Mammary epithelial cell (primary cell): ENCODE measurements at regions not wholly inside any gene's neighbourhood (a gene's known extent, or its start where the extent isn't known, plus 50 kb on each side); places are given as distances from the start of the nearest gene placed in this dataset.

Source experiments
- CTCF ChIP-seq, 2 donors: IDR thresholded peaks in 1 of 2; conservative IDR thresholded peaks in 1 of 2; 2 replicates each; pipeline ENCODE4 v1.5.1; 2011 to 2012; ENCODE audit warnings: inconsistent platforms in 2 of 2, low read length in 2 of 2, mild to moderate bottlenecking in 2 of 2, control low read depth in 1 of 2, low read depth in 1 of 2; ENCODE audit not compliant: insufficient read depth in 1 of 2; ENCODE audit errors: extremely low read depth in 1 of 2
- EZH2 ChIP-seq: IDR thresholded peaks from 2 replicates; pipeline ENCODE4 v1.6.1; 2012; ENCODE audit warnings: low read length, inconsistent platforms, borderline replicate concordance

- TF ChIP-seq CTCF (conservative IDR thresholded peaks at IDR 0.05 in 1 of 2, IDR thresholded peaks at IDR 0.05 in 1 of 2; ENCODE audit: extremely low read depth in 1 of 2, insufficient read depth in 1 of 2, low read depth in 1 of 2, low read length in 2 of 2) = no peak
- no peak for TF ChIP-seq EZH2
Observed at GRCh38 chr2:100692906-100693305, 127.0 kb upstream of the NPAS2 start.
